MG63 (cell line): ENCODE measurements at regions not wholly inside any gene's neighbourhood (a gene's known extent, or its start where the extent isn't known, plus 50 kb on each side); places are given as distances from the start of the nearest gene placed in this dataset.

Source experiments
- DNase-seq: peaks from one replicate; pipeline ENCODE4 v3.0.0-alpha.2; 2020
- H3K27me3 ChIP-seq: fragments of 250-450 bp; sonication (Bioruptor Pico); 2 replicates; pipeline ENCODE4 v1.5.1; 2020; ENCODE audit warnings: mild to moderate bottlenecking, moderate library complexity
- H3K36me3 ChIP-seq: fragments of 250-450 bp; sonication (Bioruptor Pico); 2 replicates; pipeline ENCODE4 v1.5.1; 2020; ENCODE audit warnings: mild to moderate bottlenecking, moderate library complexity
- H3K4me3 ChIP-seq: fragments of 250-450 bp; sonication (Bioruptor Pico); 2 replicates; pipeline ENCODE4 v1.5.1; 2020; ENCODE audit warnings: mild to moderate bottlenecking, moderate library complexity
- H3K9me3 ChIP-seq: fragments of 250-450 bp; sonication (Bioruptor Pico); 2 replicates; pipeline ENCODE4 v1.5.1; 2020; ENCODE audit warnings: mild to moderate bottlenecking, moderate library complexity

- Histone ChIP-seq H3K27me3 (no peaks in the 10 kb centered on the region), H3K4me3 (no peak overlapping the region), H3K9me3 (no peaks in the 10 kb centered on the region), H3K36me3 (no peaks in the 10 kb centered on the region)
- no peak for DNase-seq
Observed at GRCh38 chr2:120421830-120422175, 75.9 kb downstream of the INHBB start.

- H3K27me3 ChIP-seq, result no peaks in the 10 kb centered on the region
- no peak overlapping the region for H3K4me3 ChIP-seq
- H3K36me3 ChIP-seq, result no peaks in the 10 kb centered on the region
- no peak for DNase-seq
- H3K9me3 ChIP-seq, result no peaks in the 10 kb centered on the region
Observed at GRCh38 chr2:120422465-120423160, 76.7 kb downstream of the INHBB start.

GRCh38 chr2:120423167-120423943 lies 77.4 kb downstream of the INHBB start:
- Histone ChIP-seq H3K4me3 (no peak overlapping the region), H3K27me3 (no peaks in the 10 kb centered on the region), H3K9me3 (no peaks in the 10 kb centered on the region), H3K36me3 (no peaks in the 10 kb centered on the region)
- no peak for DNase-seq

- no peaks in the 10 kb centered on the region for H3K9me3 ChIP-seq
- no peak overlapping the region for H3K4me3 ChIP-seq
- DNase-seq, result no peak
- no peaks in the 10 kb centered on the region for H3K27me3 ChIP-seq
- no peaks in the 10 kb centered on the region for H3K36me3 ChIP-seq
Observed at GRCh38 chr2:120424274-120424796, 78.4 kb downstream of the INHBB start.

GRCh38 chr2:120425014-120425413 lies 79.1 kb downstream of the INHBB start:
- DNase-seq, result no peak
- no peaks in the 10 kb centered on the region for H3K27me3 ChIP-seq
- H3K9me3 ChIP-seq, result no peaks in the 10 kb centered on the region
- no peaks in the 10 kb centered on the region for H3K36me3 ChIP-seq
- H3K4me3 ChIP-seq, result no peak overlapping the region

GRCh38 chr2:120428748-120429147 lies 82.8 kb downstream of the INHBB start:
- no peak for DNase-seq
- no peak overlapping the region for H3K4me3 ChIP-seq
- no peaks in the 10 kb centered on the region for H3K9me3 ChIP-seq
- no peaks in the 10 kb centered on the region for H3K27me3 ChIP-seq
- no peaks in the 10 kb centered on the region for H3K36me3 ChIP-seq

- Histone ChIP-seq H3K36me3 (no peaks in the 10 kb centered on the region), H3K9me3 (no peaks in the 10 kb centered on the region), H3K27me3 (no peaks in the 10 kb centered on the region), H3K4me3 (no peak overlapping the region)
- no peak for DNase-seq
Observed at GRCh38 chr2:120429586-120430500, 83.9 kb downstream of the INHBB start.

GRCh38 chr2:120430501-120430830 lies 84.5 kb downstream of the INHBB start:
- Histone ChIP-seq H3K9me3 (no peaks in the 10 kb centered on the region), H3K4me3 (no peak overlapping the region), H3K27me3 (no peaks in the 10 kb centered on the region), H3K36me3 (no peaks in the 10 kb centered on the region)
- no peak for DNase-seq

- Histone ChIP-seq H3K36me3 (no peaks in the 10 kb centered on the region), H3K9me3 (no peaks in the 10 kb centered on the region), H3K4me3 (no peak overlapping the region), H3K27me3 (no peaks in the 10 kb centered on the region)
- no peak for DNase-seq
Observed at GRCh38 chr2:120430957-120431356, 85.0 kb downstream of the INHBB start.

- Histone ChIP-seq H3K9me3 (no peaks in the 10 kb centered on the region), H3K27me3 (no peaks in the 10 kb centered on the region), H3K36me3 (no peaks in the 10 kb centered on the region), H3K4me3 (no peak overlapping the region)
- no peak for DNase-seq
Observed at GRCh38 chr2:120431386-120432292, 85.7 kb downstream of the INHBB start.

- Histone ChIP-seq H3K9me3 (no peaks in the 10 kb centered on the region), H3K36me3 (no peaks in the 10 kb centered on the region), H3K4me3 (no peak overlapping the region), H3K27me3 (no peaks in the 10 kb centered on the region)
- DNase-seq, result no peak
Observed at GRCh38 chr2:120432293-120432975, 86.5 kb downstream of the INHBB start.

- Histone ChIP-seq H3K9me3 (no peaks in the 10 kb centered on the region), H3K36me3 (no peaks in the 10 kb centered on the region), H3K27me3 (no peaks in the 10 kb centered on the region), H3K4me3 (no peak overlapping the region)
- DNase-seq, result no peak
Observed at GRCh38 chr2:120432976-120433815, 87.3 kb downstream of the INHBB start.

- Histone ChIP-seq H3K4me3 (no peak overlapping the region), H3K36me3 (no peaks in the 10 kb centered on the region), H3K9me3 (no peaks in the 10 kb centered on the region), H3K27me3 (no peaks in the 10 kb centered on the region)
- DNase-seq, result no peak
Observed at GRCh38 chr2:120433816-120434290, 87.9 kb downstream of the INHBB start.

- Histone ChIP-seq H3K9me3 (no peaks in the 10 kb centered on the region), H3K27me3 (no peaks in the 10 kb centered on the region), H3K36me3 (no peaks in the 10 kb centered on the region), H3K4me3 (no peak overlapping the region)
- no peak for DNase-seq
Observed at GRCh38 chr2:120434492-120435308, 88.8 kb downstream of the INHBB start.
